Right ventricle myocardium superior (tissue), 1 donor: ENCODE measurements at regions not wholly inside any gene's neighbourhood (a gene's known extent, or its start where the extent isn't known, plus 50 kb on each side); places are given as distances from the start of the nearest gene placed in this dataset.
"Not testable (repeated sequence)": the region's sequence is repeated elsewhere in the genome, so short reads cannot be mapped to it uniquely, and the experiment has no call there.

Source experiments
- ATAC-seq: fragments of 200-7000 bp; cut with Tn5 transposase; one replicate; pipeline ENCODE4 v1.9.1; 2020; ENCODE audit warnings: mild to moderate bottlenecking; ENCODE audit not compliant: poor library complexity
- DNase-seq: peaks from one replicate; pipeline ENCODE4 v3.0.0-alpha.2; 2020
- intact Hi-C: fragments of 100-400 bp; cut with DNase I; formaldehyde crosslinking; loops from one replicate; pipeline ENCODE4 v1.11.2; 2022
- donor health status: DM: no; HTN: yes; CAD: no; lungs with severe emphysema.

- no peak for DNase-seq
- intact Hi-C loops, result no loop called here
- ATAC-seq, result no peak
Observed at GRCh38 chr4:103424853-103425252, 226.7 kb upstream of the CENPE start.

GRCh38 chr4:103423261-103423660 lies 225.1 kb upstream of the CENPE start:
- DNase-seq (no peak), ATAC-seq (no peak)
- intact Hi-C loops, result no loop called here

GRCh38 chr4:103422467-103423219 lies 224.5 kb upstream of the CENPE start:
- DNase-seq (no peak), ATAC-seq (no peak)
- intact Hi-C loops, result no loop called here

- ATAC-seq, result no peak
- intact Hi-C loops, result no loop called here
Observed at GRCh38 chr4:103415801-103416200, 217.7 kb upstream of the CENPE start.

GRCh38 chr4:103412646-103413045 lies 214.5 kb upstream of the CENPE start:
- ATAC-seq, intact Hi-C loops, DNase-seq: not testable (repeated sequence)

More at GRCh38 chr4:103415801-103416200, 217.7 kb upstream of the CENPE start:
- DNase-seq, result no peak

GRCh38 chr4:103410386-103410785 lies 212.2 kb upstream of the CENPE start:
- no peak for ATAC-seq
- intact Hi-C loops, result no loop called here
- no peak for DNase-seq

GRCh38 chr4:103405415-103405814 lies 207.3 kb upstream of the CENPE start:
- ATAC-seq (no peak), DNase-seq (no peak)
- intact Hi-C loops, result no loop called here

GRCh38 chr4:103403619-103404018 lies 205.5 kb upstream of the CENPE start:
- ATAC-seq, result no peak
- DNase-seq, result no peak
- intact Hi-C loops, result no loop called here

- ATAC-seq (no peak), DNase-seq (no peak)
- intact Hi-C loops, result no loop called here
Observed at GRCh38 chr4:103402198-103402597, 204.1 kb upstream of the CENPE start.

- DNase-seq, result no peak
- intact Hi-C loops, result no loop called here
- ATAC-seq, result no peak
Observed at GRCh38 chr4:103400405-103400804, 202.3 kb upstream of the CENPE start.

- DNase-seq (no peak), ATAC-seq (no peak)
- intact Hi-C loops, result no loop called here
Observed at GRCh38 chr4:103397541-103397940, 199.4 kb upstream of the CENPE start.

GRCh38 chr4:103387508-103388011 lies 189.4 kb upstream of the CENPE start:
- ATAC-seq, DNase-seq, intact Hi-C loops: not testable (repeated sequence)

- ATAC-seq, DNase-seq, intact Hi-C loops: not testable (repeated sequence)
Observed at GRCh38 chr4:103385565-103385964, 187.4 kb upstream of the CENPE start.

- ATAC-seq (no peak), DNase-seq (no peak)
- intact Hi-C loops, result no loop called here
Observed at GRCh38 chr4:103375278-103375677, 177.1 kb upstream of the CENPE start.

GRCh38 chr4:103374758-103375157 lies 176.6 kb upstream of the CENPE start:
- ATAC-seq (no peak), DNase-seq (no peak)
- intact Hi-C loops, result no loop called here

- intact Hi-C loops, result no loop called here
- ATAC-seq, result no peak
Observed at GRCh38 chr4:103374306-103374705, 176.2 kb upstream of the CENPE start.

GRCh38 chr4:103372002-103372558 lies 173.9 kb upstream of the CENPE start:
- no peak for DNase-seq
- intact Hi-C loops, result no loop called here
- ATAC-seq, result no peak

More at GRCh38 chr4:103374306-103374705, 176.2 kb upstream of the CENPE start:
- no peak for DNase-seq

- no peak for DNase-seq
- no peak for ATAC-seq
- intact Hi-C loops, result no loop called here
Observed at GRCh38 chr4:103370336-103370735, 172.2 kb upstream of the CENPE start.

- DNase-seq, result no peak
- ATAC-seq, result no peak
- intact Hi-C loops, result no loop called here
Observed at GRCh38 chr4:103365285-103365684, 167.1 kb upstream of the CENPE start.

- DNase-seq (no peak), ATAC-seq (no peak)
- intact Hi-C loops, result no loop called here
Observed at GRCh38 chr4:103364083-103364482, 165.9 kb upstream of the CENPE start.
